GM06990 (cell line): ENCODE measurements at regions not wholly inside any gene's neighbourhood (a gene's known extent, or its start where the extent isn't known, plus 50 kb on each side); places are given as distances from the start of the nearest gene placed in this dataset.

Experiments used
- DNase-seq: peaks from one replicate; pipeline ENCODE4 v3.0.0-alpha.2; 2011; ENCODE audit not compliant: insufficient read length; ENCODE audit errors: extremely low read depth
- H3K27me3 ChIP-seq: replicated peaks from 2 replicates; pipeline ENCODE4 v1.6.0; 2011; ENCODE audit warnings: low read length; ENCODE audit not compliant: control insufficient read depth, insufficient read depth
- H3K36me3 ChIP-seq: 2 replicates; pipeline ENCODE4 v1.5.1; 2011; ENCODE audit warnings: low read length; ENCODE audit not compliant: control insufficient read depth, insufficient read depth
- H3K4me3 ChIP-seq: replicated peaks from 2 replicates; pipeline ENCODE4 v1.5.1; 2011; ENCODE audit warnings: low read depth, mild to moderate bottlenecking, control low read depth, low read length
- CTCF ChIP-seq: IDR thresholded peaks from 2 replicates; pipeline ENCODE4 v1.5.1; 2011; ENCODE audit warnings: low read length, control low read depth, mild to moderate bottlenecking, inconsistent platforms; ENCODE audit not compliant: insufficient read depth, poor library complexity, severe bottlenecking

DNA sequence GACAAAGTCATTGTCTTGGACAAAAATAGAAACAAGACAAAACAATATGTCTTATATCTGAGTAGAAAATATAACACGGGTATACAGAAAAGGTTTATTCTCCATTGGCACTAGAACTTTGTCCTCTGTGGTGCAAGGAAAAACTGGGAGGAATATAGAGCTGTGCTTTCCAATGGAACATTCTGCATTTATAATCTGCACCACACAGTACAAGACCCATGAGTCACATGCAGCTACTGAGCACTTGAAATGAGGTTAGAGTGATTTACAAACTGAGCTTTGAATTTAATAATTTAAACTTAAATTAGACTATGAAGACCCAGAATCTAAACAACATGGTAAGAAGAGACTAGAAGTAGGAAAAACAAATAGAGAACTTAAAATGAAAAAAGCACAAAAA lies 86.1 kb downstream of the RAP2A start:
- no peak for TF ChIP-seq CTCF
- DNase-seq, result no peak
- Histone ChIP-seq H3K4me3 (no peak overlapping the region), H3K27me3 (no peaks in the 10 kb centered on the region), H3K36me3 (no peaks in the 10 kb centered on the region)

DNA sequence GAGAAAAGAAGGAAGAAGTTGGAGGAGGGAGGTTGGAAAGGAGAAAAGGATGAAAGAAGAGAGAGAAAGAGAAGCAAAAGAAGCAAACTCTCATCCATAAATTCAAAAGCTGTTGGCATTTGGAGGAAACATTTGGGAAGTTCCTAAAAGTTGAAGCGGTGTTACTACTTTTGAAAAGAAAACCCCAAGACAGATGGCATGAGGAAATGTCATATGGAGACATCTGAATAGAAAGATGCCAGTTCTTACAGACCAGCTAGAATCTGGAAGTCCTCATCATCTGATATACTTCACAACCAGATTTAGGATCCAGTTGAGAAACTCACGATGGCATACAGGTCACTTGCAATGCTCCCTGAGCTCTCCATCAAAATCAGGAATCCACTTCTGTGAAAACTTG lies 86.9 kb downstream of the RAP2A start:
- H3K27me3 ChIP-seq, result no peaks in the 10 kb centered on the region
- DNase-seq, result no peak
- no peak for TF ChIP-seq CTCF
- H3K36me3 ChIP-seq, result no peaks in the 10 kb centered on the region
- no peak overlapping the region for H3K4me3 ChIP-seq

- no peak for DNase-seq
- TF ChIP-seq CTCF, result no peak
- no peaks in the 10 kb centered on the region for H3K36me3 ChIP-seq
- H3K4me3 ChIP-seq, result no peak overlapping the region
- no peaks in the 10 kb centered on the region for H3K27me3 ChIP-seq
Measured at GRCh38 chr13:97521726-97522125, 87.8 kb downstream of the RAP2A start.

DNA sequence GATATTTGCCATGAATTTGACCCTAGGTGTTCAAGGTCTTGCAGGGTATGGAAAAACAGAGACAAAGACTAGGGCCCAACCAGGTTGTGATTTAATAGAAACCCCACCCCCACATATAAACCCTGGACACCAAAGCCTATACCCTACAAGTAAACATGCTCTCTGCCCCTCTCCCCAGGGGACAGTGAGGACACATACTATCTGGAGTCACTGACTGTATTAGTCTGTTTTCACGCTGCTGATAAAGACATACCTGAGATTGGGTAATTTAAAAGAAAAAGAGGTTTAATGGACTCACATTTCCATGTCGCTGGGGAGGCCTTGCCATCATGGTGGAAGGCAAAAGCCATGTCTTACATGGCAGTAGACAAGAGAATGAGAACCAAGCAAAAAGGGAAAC lies 88.3 kb downstream of the RAP2A start:
- Histone ChIP-seq H3K4me3 (no peak overlapping the region), H3K36me3 (no peaks in the 10 kb centered on the region), H3K27me3 (no peaks in the 10 kb centered on the region)
- no peak for DNase-seq
- TF ChIP-seq CTCF, result no peak

GRCh38 chr13:97526556-97526955 lies 92.6 kb downstream of the RAP2A start:
- H3K27me3 ChIP-seq, result no peaks in the 10 kb centered on the region
- H3K36me3 ChIP-seq, result no peaks in the 10 kb centered on the region
- H3K4me3 ChIP-seq, result no peak overlapping the region
- no peak for DNase-seq
- TF ChIP-seq CTCF, result no peak

GRCh38 chr13:97528518-97528917 lies 94.5 kb downstream of the RAP2A start:
- DNase-seq, result no peak
- no peak overlapping the region for H3K4me3 ChIP-seq
- H3K27me3 ChIP-seq, result no peaks in the 10 kb centered on the region
- no peaks in the 10 kb centered on the region for H3K36me3 ChIP-seq
- TF ChIP-seq CTCF, result no peak
